ENCODE measurements at regions not wholly inside any gene's neighbourhood (a gene's known extent, or its start where the extent isn't known, plus 50 kb on each side); places are given as distances from the start of the nearest gene placed in this dataset.
"Not testable (repeated sequence)": the region's sequence is repeated elsewhere in the genome, so short reads cannot be mapped to it uniquely, and the experiment has no call there.

GRCh38 chr16:29355339-29356059, 51.0 kb downstream of the NPIPB11 start:
- DNase-seq (ENCODE audit: low read depth): not testable (repeated sequence)

- not testable (repeated sequence) for DNase-seq (ENCODE audit: low read depth)
Observed at GRCh38 chr16:29354449-29354848, 52.1 kb downstream of the NPIPB11 start.

- not testable (repeated sequence) for DNase-seq (ENCODE audit: low read depth)
Observed at GRCh38 chr16:29352617-29352999, 53.9 kb downstream of the NPIPB11 start.

GRCh38 chr16:29351970-29352616, 54.4 kb downstream of the NPIPB11 start:
- DNase-seq (ENCODE audit: low read depth): not testable (repeated sequence)

GRCh38 chr16:29351271-29351969, 55.1 kb downstream of the NPIPB11 start:
- DNase-seq (ENCODE audit: low read depth): not testable (repeated sequence)

- DNase-seq (ENCODE audit: low read depth): peak; percentile 38
Observed at GRCh38 chr16:29349966-29350365, 56.5 kb downstream of the NPIPB11 start.

GRCh38 chr16:29348748-29349147, 57.8 kb downstream of the NPIPB11 start:
- not testable (repeated sequence) for DNase-seq (ENCODE audit: low read depth)

- not testable (repeated sequence) for DNase-seq (ENCODE audit: low read depth)
Observed at GRCh38 chr16:29348123-29348690, 58.3 kb downstream of the NPIPB11 start.

- not testable (repeated sequence) for DNase-seq (ENCODE audit: low read depth)
Observed at GRCh38 chr16:29346796-29347580, 59.5 kb downstream of the NPIPB11 start.

GRCh38 chr16:29346203-29346602, 60.3 kb downstream of the NPIPB11 start:
- not testable (repeated sequence) for DNase-seq (ENCODE audit: low read depth)

GRCh38 chr16:29342937-29343336, 63.6 kb downstream of the NPIPB11 start:
- DNase-seq (ENCODE audit: low read depth): not testable (repeated sequence)

- DNase-seq (ENCODE audit: low read depth): not testable (repeated sequence)
Observed at GRCh38 chr16:29340779-29341438, 65.6 kb downstream of the NPIPB11 start.

GRCh38 chr16:29340235-29340634, 66.3 kb downstream of the NPIPB11 start:
- not testable (repeated sequence) for DNase-seq (ENCODE audit: low read depth)

GRCh38 chr16:29338821-29339700, 67.5 kb downstream of the NPIPB11 start:
- DNase-seq (ENCODE audit: low read depth): not testable (repeated sequence)

- not testable (repeated sequence) for DNase-seq (ENCODE audit: low read depth)
Observed at GRCh38 chr16:29337385-29337901, 69.1 kb downstream of the NPIPB11 start.

GRCh38 chr16:29335549-29335846, 71.0 kb downstream of the NPIPB11 start:
- DNase-seq (ENCODE audit: low read depth): not testable (repeated sequence)

GRCh38 chr16:29334776-29335548, 71.5 kb downstream of the NPIPB11 start:
- DNase-seq (ENCODE audit: low read depth): not testable (repeated sequence)

GRCh38 chr16:29333492-29334097, 72.9 kb downstream of the NPIPB11 start:
- not testable (repeated sequence) for DNase-seq (ENCODE audit: low read depth)

GRCh38 chr16:29330623-29331022, 75.9 kb downstream of the NPIPB11 start:
- not testable (repeated sequence) for DNase-seq (ENCODE audit: low read depth)

All from non-pigmented ciliary epithelial cell (primary cell).